OCI-M1 (cell line): ENCODE measurements at regions not wholly inside any gene's neighbourhood (a gene's known extent, or its start where the extent isn't known, plus 50 kb on each side); places are given as distances from the start of the nearest gene placed in this dataset.

Experiments used
- DNase-seq: peaks from one replicate; lab custom pipeline; 2025; lab: John Stamatoyannopoulos, UW

DNA sequence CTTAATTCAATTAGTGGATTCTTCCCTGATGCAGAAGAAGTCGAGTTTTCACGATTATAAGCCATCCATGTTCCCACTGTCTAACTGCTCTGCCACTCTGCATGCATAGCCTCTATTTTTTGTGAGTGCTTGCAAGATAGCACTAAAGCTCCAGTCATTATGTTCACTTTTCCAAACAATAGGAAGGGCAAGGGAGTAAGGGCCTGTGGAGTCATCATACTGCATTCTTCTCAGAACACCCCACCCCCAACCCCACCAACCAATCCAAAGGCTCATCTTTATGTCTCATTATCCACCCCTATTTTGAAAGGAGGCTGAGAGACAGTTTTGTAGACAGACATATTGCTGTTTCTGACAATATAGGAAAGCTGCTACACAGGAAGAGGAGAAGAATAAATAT is 471.7 kb upstream of the ADGRL2 start:
- no peak for DNase-seq

DNA sequence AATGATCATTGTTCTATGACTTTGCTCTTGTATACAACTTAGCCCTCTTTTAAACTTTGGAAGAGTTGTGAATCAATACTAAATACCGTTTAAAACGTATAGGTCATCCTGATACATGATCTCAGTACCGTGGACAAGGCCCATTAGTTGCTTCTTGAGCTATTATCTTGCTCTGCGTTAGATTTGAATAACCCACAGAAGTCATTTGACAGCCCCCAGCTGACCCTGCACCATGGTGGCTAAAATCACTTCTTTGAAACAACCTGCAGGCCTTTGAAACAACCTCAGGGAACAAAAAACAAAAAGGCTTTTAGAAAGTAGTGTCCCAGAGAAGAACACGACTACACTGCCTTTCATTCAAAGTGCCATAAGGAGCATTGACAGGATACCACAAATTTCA is 473.0 kb upstream of the ADGRL2 start:
- DNase-seq, result no peak

DNA sequence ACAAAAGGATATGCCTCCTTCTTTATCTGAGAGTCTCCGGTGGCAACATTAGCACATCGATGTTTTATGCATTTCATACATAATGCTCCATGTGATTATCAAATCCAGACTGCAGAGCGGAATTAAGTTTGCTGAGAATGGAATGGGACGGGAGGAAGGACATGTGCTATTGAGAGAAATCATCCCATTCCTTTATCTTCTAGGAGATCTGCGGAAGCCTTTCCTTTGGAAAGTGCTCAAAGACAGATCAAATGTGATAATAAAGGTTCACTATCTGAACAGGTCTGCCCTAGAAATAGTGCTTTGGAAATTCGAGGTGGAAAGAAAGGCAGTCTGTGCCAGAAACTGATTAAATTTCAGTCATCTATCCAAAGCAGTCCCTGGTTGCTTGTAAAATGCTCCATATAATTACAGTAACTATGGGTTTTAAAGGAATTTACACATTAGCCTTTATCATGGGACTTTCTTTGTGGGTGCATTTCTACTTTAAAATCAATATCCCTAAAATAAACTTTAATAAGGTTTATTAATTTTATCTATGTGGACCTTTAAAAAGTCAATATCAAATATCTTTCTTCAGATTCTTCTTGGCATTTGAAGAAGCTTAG is 473.5 kb upstream of the ADGRL2 start:
- no peak for DNase-seq

DNA sequence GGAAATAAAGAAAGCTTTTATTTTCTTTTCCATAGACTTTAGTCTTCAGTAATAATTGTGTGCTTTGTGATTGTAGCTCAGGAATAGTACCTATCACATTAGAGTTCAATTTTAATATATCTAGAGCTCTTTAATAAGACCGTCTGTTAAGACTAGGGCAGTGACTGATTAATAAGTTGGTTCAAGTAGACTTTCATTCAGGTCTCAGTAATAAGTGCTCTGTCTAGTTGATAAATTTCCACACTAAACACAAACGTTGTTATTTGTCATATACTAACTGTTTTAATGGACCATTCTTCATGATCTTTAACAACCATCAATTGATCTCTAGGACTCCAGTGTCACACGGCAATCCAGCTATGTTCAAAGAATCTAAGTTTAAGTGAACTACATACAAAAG is 474.5 kb upstream of the ADGRL2 start:
- DNase-seq, result no peak

DNA sequence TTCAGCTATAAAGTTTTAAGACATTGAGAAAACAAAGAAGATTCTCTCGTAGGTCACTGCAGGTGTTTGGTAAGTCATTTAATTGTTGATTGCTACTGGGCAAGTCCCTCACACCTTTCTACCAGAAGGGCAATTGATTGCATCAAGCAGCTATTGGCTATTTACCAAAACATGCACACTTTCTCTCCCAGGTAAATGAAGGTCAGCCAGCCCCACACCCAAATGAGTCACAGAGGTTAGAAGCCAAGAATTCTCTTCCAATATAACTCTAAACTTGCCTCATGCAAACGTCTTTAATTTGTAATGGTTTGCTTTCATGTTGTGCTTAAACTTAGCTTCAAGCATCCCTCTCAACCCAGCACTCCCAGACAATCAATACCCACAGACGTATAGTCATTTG is 475.3 kb upstream of the ADGRL2 start:
- DNase-seq, result no peak

DNA sequence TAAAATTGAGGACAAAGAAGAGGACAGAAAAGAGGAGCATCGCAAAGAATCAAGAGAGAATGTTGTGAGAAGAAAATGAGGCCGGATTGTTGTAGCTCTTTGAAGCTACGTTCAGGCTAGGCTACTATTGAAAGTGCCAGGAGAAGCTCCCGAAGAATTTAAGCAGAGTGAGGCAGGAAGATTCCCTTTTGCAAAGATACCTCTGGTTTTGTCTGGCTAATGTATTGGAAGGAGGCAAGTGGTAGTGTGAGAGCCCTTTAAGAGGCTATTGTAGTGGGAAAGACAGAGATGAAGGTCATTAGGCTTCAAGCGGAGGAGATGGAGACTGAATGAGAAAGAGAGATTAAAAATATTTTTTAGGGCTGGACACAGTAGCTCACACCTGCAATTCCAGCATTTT is 476.9 kb upstream of the ADGRL2 start:
- DNase-seq, result no peak

DNA sequence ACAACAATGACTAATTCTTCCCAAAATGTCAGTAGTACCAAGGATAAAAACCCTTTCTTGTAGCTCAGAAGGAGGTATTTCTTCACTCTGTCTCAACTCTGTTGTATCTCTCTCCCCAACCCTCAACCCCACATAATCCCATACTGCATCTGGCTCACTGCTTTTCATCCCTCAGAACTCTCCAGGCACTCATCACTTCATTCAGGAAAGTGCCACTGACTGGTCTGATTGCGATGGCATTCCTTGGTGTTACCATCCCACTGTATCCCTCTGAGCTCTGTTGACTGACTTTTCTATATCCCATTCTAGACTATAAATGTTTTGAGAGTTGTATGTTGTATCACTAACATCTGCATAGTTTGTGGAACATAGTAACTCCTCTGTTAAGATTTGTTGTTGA is 483.5 kb upstream of the ADGRL2 start:
- no peak for DNase-seq

DNA sequence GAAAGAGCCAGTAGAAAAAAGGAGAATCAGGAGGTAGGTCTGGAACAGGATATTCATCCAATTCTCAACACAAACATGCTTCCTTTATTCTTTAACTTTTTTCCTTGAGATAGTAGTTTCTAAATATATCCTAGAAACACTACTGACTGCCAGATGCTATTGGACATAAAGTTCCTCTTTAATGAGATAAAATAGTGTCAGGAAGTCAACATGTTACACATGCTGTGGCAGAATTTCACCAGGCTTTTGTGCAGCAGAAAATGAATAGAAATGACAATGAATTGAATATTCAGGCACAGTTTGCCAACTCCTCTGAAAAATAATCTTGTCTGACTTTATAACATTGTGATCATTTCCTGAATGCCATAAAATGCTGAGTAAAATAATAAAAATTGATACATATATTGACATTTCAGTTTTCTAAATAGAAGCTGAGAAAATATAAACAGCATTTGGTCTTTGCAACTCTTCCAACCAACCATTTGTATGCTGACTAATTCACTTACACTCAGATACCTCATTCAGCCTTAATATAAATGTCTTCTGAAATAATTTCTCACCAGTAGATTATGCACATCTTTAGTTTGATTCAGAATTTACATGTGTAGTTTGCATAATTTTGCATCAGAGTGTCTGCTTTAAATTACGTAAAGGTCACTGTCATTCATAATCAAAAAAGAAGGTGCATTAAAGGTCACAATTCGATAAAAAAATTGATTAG is 486.1 kb upstream of the ADGRL2 start:
- no peak for DNase-seq

DNA sequence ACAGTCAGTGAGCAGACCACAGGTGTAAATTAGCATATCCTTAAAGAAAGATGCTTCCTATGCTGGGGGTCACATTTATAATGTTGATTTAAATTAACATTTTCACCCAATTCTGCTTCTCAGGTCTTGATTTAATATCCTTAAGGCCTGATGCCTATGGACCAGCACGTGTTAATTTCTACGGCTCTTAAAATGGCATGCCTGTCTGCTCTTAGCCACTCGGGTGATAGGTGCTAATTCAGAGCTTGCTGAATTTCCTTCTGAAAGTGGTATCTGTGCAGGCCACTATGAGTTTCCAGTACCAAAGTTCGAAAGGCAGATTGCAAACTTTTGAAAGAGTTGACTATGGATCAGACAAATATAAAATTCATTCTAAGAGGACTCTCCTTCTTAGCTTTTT is 487.4 kb upstream of the ADGRL2 start:
- DNase-seq, result no peak

DNA sequence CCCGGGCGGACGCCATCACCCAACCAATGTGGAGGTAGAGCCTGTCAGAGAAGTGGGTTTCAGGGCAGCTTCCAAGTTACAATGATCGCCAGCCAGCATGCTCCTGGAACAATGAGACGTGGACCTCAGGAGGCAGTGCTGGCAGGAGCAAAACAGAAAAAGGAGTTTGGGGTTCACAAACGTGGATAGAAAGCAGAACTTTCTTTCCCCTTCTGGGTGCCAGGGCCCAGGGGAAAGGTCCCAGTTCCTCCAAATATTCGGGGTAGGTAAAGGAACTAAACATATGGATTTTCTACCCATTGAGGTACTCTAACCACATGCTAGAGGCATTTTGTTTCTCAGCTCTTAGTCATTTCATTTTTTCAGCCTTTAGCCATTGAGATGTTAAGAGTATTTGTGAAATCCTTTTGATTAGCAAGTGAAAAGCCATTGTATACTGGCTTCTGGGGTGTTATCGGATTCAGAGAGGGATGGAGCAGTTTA is 488.4 kb upstream of the ADGRL2 start:
- DNase-seq, result no peak

DNA sequence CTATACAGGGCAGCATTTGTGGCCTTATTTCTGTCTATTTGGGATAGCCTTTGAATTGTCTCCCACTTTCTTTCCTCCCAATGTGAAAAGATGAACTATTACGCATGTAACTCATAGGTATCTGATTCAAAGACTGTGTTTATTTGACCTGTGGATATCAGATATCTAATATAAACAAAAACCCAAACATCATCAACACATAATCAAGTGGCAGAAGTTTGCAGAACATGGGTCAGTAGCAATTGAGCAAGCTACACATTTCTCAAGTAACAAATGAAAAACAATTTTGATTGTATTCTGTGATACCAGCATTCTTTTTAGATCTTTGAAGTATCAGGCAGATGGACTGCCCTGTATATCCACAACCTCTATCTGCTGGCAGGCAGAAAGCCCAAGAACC is 490.5 kb upstream of the ADGRL2 start:
- DNase-seq, result no peak

DNA sequence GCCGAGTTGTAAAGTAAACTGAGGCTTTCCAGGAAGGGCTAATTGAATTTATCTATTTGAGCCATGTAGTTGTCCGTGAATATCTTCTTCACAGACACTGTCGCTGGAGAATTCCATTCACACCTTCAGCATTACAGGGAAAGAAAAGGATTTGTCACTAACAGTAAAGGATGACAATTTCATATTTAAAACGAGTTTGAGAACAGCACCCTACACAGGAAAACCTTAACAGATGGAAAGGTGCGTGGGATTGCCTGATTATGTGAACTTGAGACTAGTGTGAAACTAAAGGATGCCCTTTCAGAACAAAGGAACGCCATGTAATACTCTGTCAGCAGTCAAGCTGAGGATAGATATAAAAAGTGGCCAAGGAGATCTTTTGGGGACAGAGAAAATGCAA is 492.5 kb upstream of the ADGRL2 start:
- no peak for DNase-seq

DNA sequence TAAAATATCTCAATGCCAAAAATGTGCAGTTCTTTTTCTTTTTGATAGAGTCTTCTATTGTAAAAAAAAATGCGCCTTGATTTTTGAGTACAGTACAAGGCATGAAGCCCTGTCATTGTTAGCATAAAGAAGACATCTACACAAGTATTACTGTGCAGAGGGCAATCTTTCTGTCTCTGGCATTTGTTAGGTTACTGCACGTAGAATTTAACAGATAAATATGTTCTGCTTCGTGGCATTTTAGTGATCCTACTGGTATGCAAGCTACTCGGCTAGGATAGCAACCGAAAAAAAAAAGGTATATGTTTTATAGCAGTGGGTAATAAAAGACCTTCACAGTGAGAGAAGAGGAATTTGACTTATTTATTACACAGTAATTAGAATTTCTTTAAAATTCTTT is 492.9 kb upstream of the ADGRL2 start:
- no peak for DNase-seq

DNA sequence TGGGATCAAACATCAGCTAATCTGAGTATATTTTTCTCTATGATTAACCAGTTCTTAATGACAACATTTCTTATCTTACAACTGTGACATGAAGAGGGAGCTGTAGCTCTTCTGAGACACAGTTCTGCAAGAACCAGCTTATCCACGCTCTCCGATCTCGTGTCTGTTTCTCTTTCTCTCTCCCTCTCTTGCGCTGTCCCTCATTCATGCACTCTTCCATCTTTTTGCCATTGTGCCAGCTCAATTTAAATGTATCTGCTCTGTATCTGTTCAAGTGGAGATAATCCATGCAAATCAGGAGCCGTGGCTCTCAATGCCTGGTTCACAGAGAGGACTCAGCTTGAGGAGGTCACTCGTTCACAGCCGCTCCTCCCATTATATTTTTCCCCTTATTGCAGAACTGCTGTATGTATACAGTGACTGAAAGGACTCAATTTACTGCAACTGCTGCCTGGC is 494.7 kb upstream of the ADGRL2 start:
- DNase-seq, result peak; percentile 62

DNA sequence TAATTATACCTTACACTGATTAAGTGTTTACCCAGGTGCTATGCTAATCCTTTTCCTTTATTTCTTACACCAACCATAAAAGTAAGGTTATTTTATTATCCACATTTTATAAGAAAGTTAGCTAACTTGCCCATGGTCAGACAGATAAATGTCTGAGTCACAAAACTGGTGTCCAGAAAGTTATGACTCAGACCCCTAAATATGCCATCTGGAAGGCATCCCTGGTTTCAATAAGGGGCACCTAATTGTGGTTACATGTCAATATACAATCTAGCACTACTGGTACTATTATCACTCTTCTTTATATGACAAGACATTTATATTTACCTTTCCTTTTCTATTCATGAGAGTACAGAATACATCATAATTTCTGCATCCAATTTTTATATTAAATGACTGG is 496.5 kb upstream of the ADGRL2 start:
- DNase-seq, result no peak

DNA sequence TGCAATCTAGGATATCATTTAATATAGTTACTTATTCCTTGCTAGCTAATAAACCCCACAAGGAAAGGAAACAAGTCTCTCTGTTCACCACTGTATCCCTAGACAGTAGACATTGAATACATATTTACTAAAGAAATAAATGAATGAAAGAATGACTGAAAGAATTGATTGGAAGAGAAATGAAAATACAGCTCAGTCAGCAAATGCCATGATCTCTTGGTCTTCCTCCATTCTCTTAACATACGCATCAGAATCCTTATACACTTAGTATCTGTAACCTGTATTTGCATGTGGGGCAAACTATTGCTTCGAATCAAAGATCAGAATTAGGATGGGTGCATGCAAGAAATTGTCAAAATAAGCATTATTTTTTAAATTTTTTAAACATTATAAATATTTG is 500.8 kb upstream of the ADGRL2 start:
- no peak for DNase-seq

DNA sequence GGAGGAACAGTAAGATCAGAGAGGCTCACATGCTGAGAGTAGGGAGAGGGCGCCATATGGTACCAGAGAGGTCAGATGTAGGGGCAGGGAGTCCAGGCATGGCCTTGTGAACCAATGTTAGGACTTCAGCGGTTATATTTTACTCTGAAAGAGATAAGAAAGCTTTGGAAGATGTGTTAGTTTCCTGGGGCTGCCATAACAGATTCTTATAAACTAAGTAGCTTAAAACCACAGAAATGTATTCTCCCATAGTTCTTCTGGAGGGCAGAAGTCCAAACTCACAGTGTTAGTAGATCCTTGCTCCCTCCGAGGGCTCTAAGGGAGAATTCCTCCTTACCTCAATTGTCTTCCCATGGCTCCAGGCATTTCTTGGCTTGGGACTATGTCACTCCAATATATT is 502.5 kb upstream of the ADGRL2 start:
- no peak for DNase-seq

DNA sequence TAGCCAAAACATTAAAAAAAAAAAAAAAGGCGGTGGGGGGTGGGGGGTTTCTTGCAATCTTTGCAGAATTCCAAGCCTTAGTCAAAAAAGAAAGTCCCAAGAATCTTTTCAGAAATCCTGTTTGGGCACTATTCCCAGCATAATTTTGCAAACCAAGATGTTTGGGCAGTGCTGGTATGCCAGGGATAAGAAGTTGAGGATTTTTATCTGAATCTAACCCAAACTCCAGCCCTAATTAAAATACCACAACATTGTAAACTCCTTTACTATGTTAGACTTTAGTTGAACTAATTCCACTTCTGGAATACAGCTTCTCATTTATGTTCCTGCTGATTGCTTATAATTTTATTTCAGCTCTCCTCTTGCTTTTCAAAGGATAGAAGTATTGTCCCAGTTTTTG is 504.1 kb upstream of the ADGRL2 start:
- DNase-seq, result no peak

DNA sequence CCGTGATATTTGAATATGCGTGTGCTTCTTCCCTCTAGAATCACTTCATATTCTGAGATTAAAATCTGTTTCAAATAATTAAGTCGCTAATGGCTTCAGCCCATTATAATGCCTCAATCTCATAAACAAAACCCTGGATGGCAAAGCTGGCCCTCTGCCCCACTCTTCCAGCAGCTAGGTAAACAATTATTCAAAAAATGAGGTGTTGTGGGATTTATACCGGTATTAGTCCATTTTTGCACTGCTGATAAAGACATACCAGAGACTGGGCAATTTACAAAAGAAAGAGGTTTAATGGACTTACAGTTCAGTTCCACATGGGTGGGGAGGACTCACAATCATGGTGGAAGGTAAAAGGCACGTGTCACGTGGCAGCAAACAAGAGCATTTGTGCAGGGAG is 510.4 kb upstream of the ADGRL2 start:
- no peak for DNase-seq

DNA sequence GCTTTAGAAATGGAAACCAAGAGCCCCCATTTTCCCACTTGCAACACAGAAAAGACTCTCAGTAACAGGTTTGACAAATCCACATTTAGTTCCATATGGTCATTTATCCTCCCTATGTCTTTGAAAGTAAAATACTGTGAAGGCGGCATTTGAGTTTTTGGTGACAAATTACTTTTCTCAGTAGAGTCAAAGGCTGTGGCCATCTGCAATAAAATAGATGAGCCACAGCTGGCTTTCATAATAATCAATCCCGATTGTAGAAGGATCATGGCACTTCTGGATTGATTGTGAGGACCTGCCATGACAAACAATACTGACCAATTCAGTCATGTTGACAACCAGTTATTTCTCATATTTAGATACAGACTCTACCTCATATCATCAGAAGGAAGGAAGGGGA is 512.0 kb upstream of the ADGRL2 start:
- DNase-seq, result no peak

DNA sequence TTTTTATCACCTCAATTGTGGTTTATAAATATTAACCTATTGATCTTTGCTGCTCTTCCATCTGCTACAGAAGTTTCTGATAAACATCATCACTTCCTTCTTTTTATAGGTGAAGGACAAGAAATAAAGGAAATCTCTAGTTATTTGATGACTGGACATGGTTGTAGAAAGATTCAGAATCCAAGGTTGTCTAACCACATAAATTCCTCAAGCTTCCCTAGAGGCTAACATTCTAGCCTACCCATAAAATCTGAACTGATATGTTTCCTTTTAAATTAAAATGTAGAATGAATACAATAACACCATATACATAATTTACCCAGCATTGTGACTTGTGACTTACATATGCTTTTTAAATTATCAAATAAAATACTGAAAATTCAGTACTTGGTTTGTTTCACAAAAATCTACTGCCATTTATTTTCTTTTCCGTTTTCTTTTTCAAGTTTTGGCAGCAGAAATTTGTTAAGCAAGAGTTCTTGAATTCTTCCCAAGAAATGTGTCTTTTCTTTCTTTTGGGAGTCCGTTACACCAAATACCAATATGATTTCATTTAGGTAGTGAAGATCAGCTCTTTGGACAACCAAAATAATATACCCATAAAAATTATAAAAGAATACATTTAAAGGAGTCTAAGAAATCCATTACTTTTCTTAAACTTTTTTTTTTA is 513.2 kb upstream of the ADGRL2 start:
- DNase-seq, result no peak

DNA sequence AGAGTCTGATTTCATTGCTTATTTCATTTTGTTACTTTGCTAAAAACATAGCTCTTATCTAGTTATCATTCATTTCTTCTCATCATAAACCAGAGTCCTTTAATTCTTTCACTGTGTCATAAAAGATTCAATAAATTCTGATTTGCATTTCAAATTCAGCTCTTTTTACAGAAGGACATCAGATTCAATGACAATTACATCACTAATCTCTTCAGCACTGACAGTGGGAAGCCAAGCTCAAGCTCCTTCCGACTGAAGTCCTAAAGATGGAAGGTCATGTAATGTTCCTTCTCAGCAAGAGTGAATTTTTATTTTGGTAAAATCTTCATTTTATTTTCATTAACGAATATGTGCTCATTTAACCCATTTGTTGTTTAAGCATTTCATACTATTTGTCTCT is 530.7 kb upstream of the ADGRL2 start:
- DNase-seq, result no peak

DNA sequence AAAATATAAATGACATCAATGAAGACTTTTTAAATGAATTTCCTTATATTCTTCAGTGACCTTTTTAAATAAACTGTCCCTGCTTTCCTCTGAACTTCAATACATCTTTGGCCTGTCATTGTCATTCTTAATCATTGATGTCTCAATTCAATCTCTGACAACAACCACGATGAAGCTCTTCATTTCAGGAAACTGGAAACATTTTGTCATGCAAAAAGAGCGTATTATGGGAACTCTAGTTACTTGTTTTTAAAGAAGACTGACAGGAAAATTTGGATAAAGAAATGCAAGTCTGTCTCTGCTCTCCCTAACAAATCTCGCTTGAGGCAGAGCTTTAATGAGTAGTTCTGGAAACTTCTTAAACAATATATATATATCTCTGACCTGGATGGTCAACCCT is 535.8 kb upstream of the ADGRL2 start:
- no peak for DNase-seq
